Endodermal cell (in vitro differentiated cells): ENCODE measurements at regions not wholly inside any gene's neighbourhood (a gene's known extent, or its start where the extent isn't known, plus 50 kb on each side); places are given as distances from the start of the nearest gene placed in this dataset.

Experiments
- DNase-seq: peaks from one replicate; pipeline ENCODE4 v3.0.0-alpha.2; 2017
- H3K27ac ChIP-seq: 2 replicates; pipeline ENCODE4 v1.5.1; 2013; ENCODE audit warnings: mild to moderate bottlenecking, low read depth, low read length, moderate library complexity
- H3K27me3 ChIP-seq: 2 replicates; pipeline ENCODE4 v1.6.1; 2013; ENCODE audit warnings: mild to moderate bottlenecking, low read length, moderate library complexity; ENCODE audit not compliant: insufficient read depth, control insufficient read depth, poor library complexity, severe bottlenecking
- H3K36me3 ChIP-seq: 2 replicates; pipeline ENCODE4 v1.7.0; 2013; ENCODE audit warnings: mild to moderate bottlenecking, low read length, moderate library complexity; ENCODE audit not compliant: control insufficient read depth, insufficient read depth
- H3K4me1 ChIP-seq: one replicate; pipeline ENCODE4 v1.7.0; 2013; ENCODE audit warnings: low read length; ENCODE audit not compliant: control insufficient read depth, insufficient read depth
- H3K4me3 ChIP-seq: 2 replicates; pipeline ENCODE4 v1.5.1; 2013; ENCODE audit warnings: mild to moderate bottlenecking, low read length, moderate library complexity
- H3K9ac ChIP-seq: 2 replicates; pipeline ENCODE4 v1.6.1; 2013; ENCODE audit warnings: mild to moderate bottlenecking, low read length, moderate library complexity; ENCODE audit not compliant: poor library complexity, severe bottlenecking; ENCODE audit errors: extremely low read depth
- H3K9me3 ChIP-seq: 2 replicates; pipeline ENCODE4 v1.6.1; 2013; ENCODE audit warnings: mild to moderate bottlenecking, low read length, moderate library complexity; ENCODE audit not compliant: control insufficient read depth
- H3K27ac Mint-ChIP-seq: 2 replicates; pipeline ENCODE4 v1.8.0; 2020; ENCODE audit warnings: mixed read lengths
- H3K27me3 Mint-ChIP-seq: 2 replicates; pipeline ENCODE4 v1.8.0; 2021; ENCODE audit warnings: mild to moderate bottlenecking, mixed read lengths; ENCODE audit not compliant: insufficient read depth
- H3K36me3 Mint-ChIP-seq: 2 replicates; pipeline ENCODE4 v1.8.0; 2020; ENCODE audit warnings: low read depth, mixed read lengths
- H3K4me1 Mint-ChIP-seq: 2 replicates; pipeline ENCODE4 v1.8.0; 2020; ENCODE audit warnings: mixed read lengths
- H3K4me3 Mint-ChIP-seq: 2 replicates; pipeline ENCODE4 v1.8.0; 2020; ENCODE audit warnings: mild to moderate bottlenecking, moderate library complexity, mixed read lengths
- H3K9me3 Mint-ChIP-seq: 2 replicates; pipeline ENCODE4 v1.8.0; 2020; ENCODE audit warnings: mild to moderate bottlenecking, mixed read lengths
- WGBS, 2 experiments: methylation state at CpG; one replicate each; pipeline versions ENCODE4 v1.1.5 to v1.1.7; 2013; ENCODE audit warnings: missing lambda C conversion rate in 2 of 2, mixed read lengths in 1 of 2; ENCODE audit not compliant: insufficient coverage in 1 of 2, insufficient read length in 1 of 2; 5-methylcytosine and 5-hydroxymethylcytosine counted together
- TF ChIP-seq, protein P1 (sequence below): fragments of 200-600 bp; sonication (generic); conservative IDR thresholded peaks from 2 replicates; pipeline ENCODE4 v1.5.0; 2021; ENCODE audit warnings: antibody characterized with exemption, mild to moderate bottlenecking

DNA sequence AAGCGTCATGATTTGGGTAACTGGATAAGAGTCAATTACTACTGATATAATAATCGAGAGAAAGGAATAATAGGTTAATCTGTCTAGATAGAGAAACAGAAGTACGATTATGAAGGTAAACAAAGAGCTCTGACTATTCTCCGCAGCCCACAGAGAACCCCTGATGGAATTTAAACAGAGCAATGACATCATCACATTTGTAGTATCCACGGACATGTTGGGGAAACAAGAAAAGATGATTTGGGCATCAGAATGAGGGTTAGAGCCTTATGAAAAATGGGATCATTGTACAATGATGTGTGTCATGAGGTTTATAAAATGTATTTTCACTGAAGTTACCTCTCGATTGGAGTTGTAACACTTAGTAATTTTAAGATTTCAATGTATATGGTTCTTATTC lies 129.9 kb downstream of the DTHD1 start:
- H3K9ac ChIP-seq, result no peak overlapping the region
- 92 to 96% methylated on average over 5 to 6 of the region's 6 CpGs for WGBS, 2 experiments
- H3K9me3 ChIP-seq, result no peaks in the 10 kb centered on the region
- no peaks in the 10 kb centered on the region for H3K4me1 ChIP-seq
- no peak overlapping the region for H3K4me3 ChIP-seq
- Mint-ChIP-seq H3K9me3 (no peaks in the 10 kb centered on the region), H3K27me3 (no peaks in the 10 kb centered on the region), H3K4me3 (no peak overlapping the region), H3K27ac (no peak overlapping the region), H3K36me3 (no peaks in the 10 kb centered on the region), H3K4me1 (no peaks in the 10 kb centered on the region)
- no peak overlapping the region for H3K27ac ChIP-seq
- no peaks in the 10 kb centered on the region for H3K36me3 ChIP-seq
- no peak for DNase-seq
- H3K27me3 ChIP-seq, result no peaks in the 10 kb centered on the region
- TF ChIP-seq, protein P1, sequence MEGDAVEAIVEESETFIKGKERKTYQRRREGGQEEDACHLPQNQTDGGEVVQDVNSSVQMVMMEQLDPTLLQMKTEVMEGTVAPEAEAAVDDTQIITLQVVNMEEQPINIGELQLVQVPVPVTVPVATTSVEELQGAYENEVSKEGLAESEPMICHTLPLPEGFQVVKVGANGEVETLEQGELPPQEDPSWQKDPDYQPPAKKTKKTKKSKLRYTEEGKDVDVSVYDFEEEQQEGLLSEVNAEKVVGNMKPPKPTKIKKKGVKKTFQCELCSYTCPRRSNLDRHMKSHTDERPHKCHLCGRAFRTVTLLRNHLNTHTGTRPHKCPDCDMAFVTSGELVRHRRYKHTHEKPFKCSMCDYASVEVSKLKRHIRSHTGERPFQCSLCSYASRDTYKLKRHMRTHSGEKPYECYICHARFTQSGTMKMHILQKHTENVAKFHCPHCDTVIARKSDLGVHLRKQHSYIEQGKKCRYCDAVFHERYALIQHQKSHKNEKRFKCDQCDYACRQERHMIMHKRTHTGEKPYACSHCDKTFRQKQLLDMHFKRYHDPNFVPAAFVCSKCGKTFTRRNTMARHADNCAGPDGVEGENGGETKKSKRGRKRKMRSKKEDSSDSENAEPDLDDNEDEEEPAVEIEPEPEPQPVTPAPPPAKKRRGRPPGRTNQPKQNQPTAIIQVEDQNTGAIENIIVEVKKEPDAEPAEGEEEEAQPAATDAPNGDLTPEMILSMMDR, result no peak

DNA sequence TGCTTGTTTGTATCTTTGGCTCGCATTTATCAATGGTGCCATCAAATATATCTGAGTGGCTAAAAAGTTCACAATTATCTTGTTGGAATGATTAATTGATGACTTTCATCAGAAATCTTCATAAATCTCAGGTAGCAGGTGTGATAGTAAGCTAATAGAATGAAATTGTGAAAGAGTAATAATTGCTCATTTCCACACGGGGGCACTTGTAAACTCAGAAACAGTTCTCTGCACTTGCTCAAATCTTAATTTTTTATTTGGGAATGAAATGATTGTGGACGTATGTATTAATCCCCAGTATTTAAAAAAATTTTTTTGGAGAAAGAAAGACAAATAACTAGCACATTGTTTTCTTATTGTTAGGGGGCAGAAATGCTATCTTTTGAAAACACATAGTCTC lies 132.8 kb downstream of the DTHD1 start:
- Histone ChIP-seq H3K27ac (no peak overlapping the region), H3K4me1 (no peaks in the 10 kb centered on the region), H3K27me3 (no peaks in the 10 kb centered on the region), H3K9ac (no peak overlapping the region), H3K9me3 (peaks cover 1% of the 10 kb centered on the region), H3K36me3 (no peaks in the 10 kb centered on the region), H3K4me3 (no peak overlapping the region)
- no peaks in the 10 kb centered on the region for H3K9me3 Mint-ChIP-seq
- WGBS, 2 experiments, result 60 to 80% methylated on average over 2 to 3 of the region's 3 CpGs
- no peaks in the 10 kb centered on the region for H3K27me3 Mint-ChIP-seq
- H3K36me3 Mint-ChIP-seq, result no peaks in the 10 kb centered on the region
- TF ChIP-seq, protein P1, result peak; percentile 65
- no peaks in the 10 kb centered on the region for H3K4me1 Mint-ChIP-seq
- H3K4me3 Mint-ChIP-seq, result no peak overlapping the region
- no peak overlapping the region for H3K27ac Mint-ChIP-seq
- no peak for DNase-seq

DNA sequence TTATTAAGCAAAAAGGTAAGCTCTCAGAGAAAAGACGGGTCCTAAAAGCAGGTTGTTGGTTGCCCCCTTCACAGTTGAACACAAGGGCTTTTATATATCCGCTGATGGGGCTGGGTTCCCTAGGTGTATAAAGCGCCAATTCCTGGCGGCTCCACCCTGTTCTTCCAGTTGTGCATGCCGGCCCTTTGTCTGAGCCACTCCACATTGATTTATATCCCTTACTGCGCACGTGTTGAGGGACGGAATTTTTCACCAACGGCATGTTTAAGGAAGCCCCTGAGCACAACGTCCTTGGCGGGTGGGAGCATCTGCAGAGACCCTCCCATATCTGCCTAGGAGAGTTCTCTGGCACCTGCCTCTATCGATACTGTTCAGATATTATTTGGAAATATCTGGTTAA lies 135.7 kb downstream of the DTHD1 start:
- Histone ChIP-seq H3K27ac (no peak overlapping the region), H3K4me1 (no peaks in the 10 kb centered on the region), H3K4me3 (no peak overlapping the region), H3K9ac (no peak overlapping the region), H3K27me3 (no peaks in the 10 kb centered on the region), H3K9me3 (peaks cover 10% of the 10 kb centered on the region), H3K36me3 (no peaks in the 10 kb centered on the region)
- H3K27ac Mint-ChIP-seq, result no peak overlapping the region
- no peak for DNase-seq
- 84 to 97% methylated on average over 10 to 12 of the region's 12 CpGs for WGBS, 2 experiments
- H3K9me3 Mint-ChIP-seq, result no peaks in the 10 kb centered on the region
- TF ChIP-seq, protein P1, result no peak
- H3K4me1 Mint-ChIP-seq, result peaks cover 3% of the 10 kb centered on the region
- no peak overlapping the region for H3K4me3 Mint-ChIP-seq
- H3K27me3 Mint-ChIP-seq, result no peaks in the 10 kb centered on the region
- H3K36me3 Mint-ChIP-seq, result no peaks in the 10 kb centered on the region
